CD4-positive, alpha-beta T cell (primary cell): ENCODE measurements at regions not wholly inside any gene's neighbourhood (a gene's known extent, or its start where the extent isn't known, plus 50 kb on each side); places are given as distances from the start of the nearest gene placed in this dataset.

Source experiments
- ATAC-seq: fragments of 200-7000 bp; cut with Tn5 transposase; one replicate; pipeline ENCODE4 v1.10.0; 2022; ENCODE audit warnings: mild to moderate bottlenecking; ENCODE audit not compliant: poor library complexity
- CTCF ChIA-PET: fragments of 350-600 bp; sonication (Branson Sonifier 250); formaldehyde crosslinking; loops from one replicate; lab custom pipeline; 2021; ENCODE audit warnings: antibody characterized with exemption, inconsistent platforms; lab: Charles Lee
- POLR2A ChIA-PET: fragments of 350-600 bp; sonication (Branson Sonifier 250); formaldehyde crosslinking; loops from one replicate; lab custom pipeline; 2021; ENCODE audit warnings: antibody characterized with exemption, inconsistent platforms; lab: Charles Lee
- DNase-seq, 14 experiments: peaks; one replicate each; pipeline ENCODE4 v3.0.0-alpha.2; 2013 to 2020; ENCODE audit warnings: mixed read lengths in 2 of 14
- H3K27ac ChIP-seq, 2 donors: one replicate each; pipeline versions ENCODE4 v1.5.1 to v1.7.0; 2013; ENCODE audit warnings: low read length in 2 of 2, low read depth in 1 of 2, mild to moderate bottlenecking in 1 of 2
- H3K27me3 ChIP-seq, 2 experiments: 1 replicate in 1 of 2; 2 replicates in 1 of 2; pipeline versions ENCODE4 v1.6.1 to v1.7.0; 2013; ENCODE audit warnings: low read length in 2 of 2, control low read depth in 1 of 2, mild to moderate bottlenecking in 1 of 2, moderate library complexity in 1 of 2; ENCODE audit not compliant: insufficient read depth in 2 of 2, control insufficient read depth in 1 of 2
- H3K36me3 ChIP-seq: one replicate; pipeline ENCODE4 v1.6.1; 2013; ENCODE audit warnings: low read length, control low read depth; ENCODE audit not compliant: insufficient read depth
- H3K4me1 ChIP-seq: one replicate; pipeline ENCODE4 v1.6.1; 2013; ENCODE audit warnings: low read length, control low read depth; ENCODE audit not compliant: insufficient read depth
- H3K4me3 ChIP-seq: one replicate; pipeline ENCODE4 v1.5.1; 2013; ENCODE audit warnings: mild to moderate bottlenecking, low read length, moderate library complexity
- H3K9me3 ChIP-seq, 2 experiments: 1 replicate in 1 of 2; 2 replicates in 1 of 2; pipeline versions ENCODE4 v1.6.1 to v1.7.0; 2013; ENCODE audit warnings: low read length in 2 of 2, mild to moderate bottlenecking in 2 of 2, control low read depth in 1 of 2, moderate library complexity in 1 of 2; ENCODE audit not compliant: control insufficient read depth in 1 of 2, insufficient read depth in 1 of 2
- H3K27ac Mint-ChIP-seq: one replicate; pipeline ENCODE4 v1.8.0; 2020; ENCODE audit warnings: mixed read lengths
- H3K27me3 Mint-ChIP-seq: one replicate; pipeline ENCODE4 v1.8.0; 2021; ENCODE audit warnings: mixed read lengths
- H3K36me3 Mint-ChIP-seq: one replicate; pipeline ENCODE4 v1.8.0; 2021; ENCODE audit warnings: low read depth, mixed read lengths
- H3K4me1 Mint-ChIP-seq: one replicate; pipeline ENCODE4 v1.8.0; 2021; ENCODE audit warnings: low read depth, mixed read lengths
- H3K4me3 Mint-ChIP-seq: one replicate; pipeline ENCODE4 v1.8.0; 2020; ENCODE audit warnings: mild to moderate bottlenecking, mixed read lengths
- H3K9me3 Mint-ChIP-seq: one replicate; pipeline ENCODE4 v1.8.0; 2020; ENCODE audit warnings: mixed read lengths
- intact Hi-C, 2 experiments: fragments of 100-400 bp; cut with DNase I in 1 of 2; cut with micrococcal nuclease in 1 of 2; formaldehyde crosslinking; loops; one replicate each; pipeline versions ENCODE4 v1.15.1 to v1.9.0; 2023 to 2025; cut with DNase I, micrococcal nuclease
- TF ChIP-seq, protein P1 (sequence below): fragments of 200-600 bp; IDR thresholded peaks from one replicate; pipeline ENCODE4 v1.8.0; 2022; ENCODE audit warnings: antibody characterized with exemption, mild to moderate bottlenecking

DNA sequence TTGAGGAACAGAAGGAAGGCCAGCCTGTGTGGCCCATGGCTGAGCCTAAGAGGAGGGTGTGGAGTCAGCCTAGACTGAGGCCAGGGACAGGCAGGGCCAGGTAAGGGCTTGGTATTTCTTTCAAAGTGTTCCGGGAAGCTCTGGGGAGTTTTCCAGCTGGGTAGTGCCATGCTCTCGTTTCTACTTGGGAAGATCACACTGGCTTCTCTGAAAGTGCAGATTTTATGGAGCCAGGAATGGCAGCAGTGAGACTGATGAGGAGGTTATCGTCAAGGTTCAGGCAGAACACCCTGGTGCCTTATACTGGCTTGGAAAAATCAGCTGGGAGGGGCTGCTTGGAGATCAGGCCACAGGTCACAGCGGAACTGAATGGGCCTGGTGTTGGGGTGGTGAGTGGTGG, 245.1 kb downstream of the SOX11 start:
- no peak overlapping the region for H3K27ac Mint-ChIP-seq
- Histone ChIP-seq H3K36me3 (no peaks in the 10 kb centered on the region), H3K4me3 (no peak overlapping the region), H3K4me1 (no peaks in the 10 kb centered on the region), H3K27me3 (no peaks in the 10 kb centered on the region), H3K27ac (no peak overlapping the region), H3K9me3 (peaks cover 0 to 43% of the 10 kb centered on the region in 2 experiments)
- H3K9me3 Mint-ChIP-seq: peaks cover 2% of the 10 kb centered on the region
- ATAC-seq (no peak), DNase-seq (no peak)
- no peaks in the 10 kb centered on the region for H3K4me1 Mint-ChIP-seq
- ChIA-PET POLR2A (no interaction called here), CTCF (no interaction called here)
- no peaks in the 10 kb centered on the region for H3K27me3 Mint-ChIP-seq
- intact Hi-C loops: no loop called here
- no peaks in the 10 kb centered on the region for H3K36me3 Mint-ChIP-seq
- TF ChIP-seq, protein P1, sequence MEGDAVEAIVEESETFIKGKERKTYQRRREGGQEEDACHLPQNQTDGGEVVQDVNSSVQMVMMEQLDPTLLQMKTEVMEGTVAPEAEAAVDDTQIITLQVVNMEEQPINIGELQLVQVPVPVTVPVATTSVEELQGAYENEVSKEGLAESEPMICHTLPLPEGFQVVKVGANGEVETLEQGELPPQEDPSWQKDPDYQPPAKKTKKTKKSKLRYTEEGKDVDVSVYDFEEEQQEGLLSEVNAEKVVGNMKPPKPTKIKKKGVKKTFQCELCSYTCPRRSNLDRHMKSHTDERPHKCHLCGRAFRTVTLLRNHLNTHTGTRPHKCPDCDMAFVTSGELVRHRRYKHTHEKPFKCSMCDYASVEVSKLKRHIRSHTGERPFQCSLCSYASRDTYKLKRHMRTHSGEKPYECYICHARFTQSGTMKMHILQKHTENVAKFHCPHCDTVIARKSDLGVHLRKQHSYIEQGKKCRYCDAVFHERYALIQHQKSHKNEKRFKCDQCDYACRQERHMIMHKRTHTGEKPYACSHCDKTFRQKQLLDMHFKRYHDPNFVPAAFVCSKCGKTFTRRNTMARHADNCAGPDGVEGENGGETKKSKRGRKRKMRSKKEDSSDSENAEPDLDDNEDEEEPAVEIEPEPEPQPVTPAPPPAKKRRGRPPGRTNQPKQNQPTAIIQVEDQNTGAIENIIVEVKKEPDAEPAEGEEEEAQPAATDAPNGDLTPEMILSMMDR: no peak
- no peak overlapping the region for H3K4me3 Mint-ChIP-seq

DNA sequence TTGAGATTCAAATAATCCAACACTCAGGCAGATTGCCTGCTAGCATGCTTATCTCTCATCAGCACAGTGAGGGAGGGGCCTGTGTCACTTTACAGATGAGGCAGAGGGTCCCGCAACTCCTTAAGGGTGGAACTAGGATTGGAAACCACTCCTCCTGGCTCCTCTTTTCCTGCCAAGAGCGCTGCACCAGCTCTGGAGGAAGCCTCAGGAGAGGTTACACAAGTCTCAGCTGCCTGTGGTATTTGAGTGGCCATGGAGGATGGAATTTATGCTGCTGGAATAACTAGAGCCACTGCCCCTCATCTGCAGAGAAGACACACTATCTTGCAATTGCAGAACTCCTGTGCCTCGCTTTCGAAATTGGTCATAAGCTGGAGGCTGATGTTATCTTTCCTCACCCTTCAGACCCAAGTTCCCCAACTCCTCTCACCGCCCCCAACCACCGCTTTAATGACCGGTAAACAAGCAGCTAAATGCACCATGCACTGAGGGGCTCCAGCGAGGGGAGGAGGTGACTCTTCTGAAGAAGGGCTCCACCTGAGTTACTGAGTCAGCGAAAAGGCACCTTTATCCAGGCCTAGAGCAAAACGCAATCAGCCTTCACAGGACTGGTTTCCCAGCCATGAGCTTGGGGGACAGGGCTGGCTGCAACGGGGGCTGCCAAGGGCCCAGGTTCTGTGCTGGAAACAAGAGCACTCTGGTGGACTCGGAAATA, 245.8 kb downstream of the SOX11 start:
- no peaks in the 10 kb centered on the region for H3K27me3 ChIP-seq
- H3K36me3 ChIP-seq: no peaks in the 10 kb centered on the region
- no peak overlapping the region for H3K27ac ChIP-seq
- no peaks in the 10 kb centered on the region for H3K4me1 ChIP-seq
- no peak overlapping the region for H3K27ac Mint-ChIP-seq
- DNase-seq (no peak), ATAC-seq (no peak)
- no peaks in the 10 kb centered on the region for H3K27me3 Mint-ChIP-seq
- TF ChIP-seq, protein P1: no peak
- H3K36me3 Mint-ChIP-seq: no peaks in the 10 kb centered on the region
- no peak overlapping the region for H3K4me3 Mint-ChIP-seq
- H3K4me3 ChIP-seq: no peak overlapping the region
- H3K9me3 ChIP-seq: peaks cover 0 to 37% of the 10 kb centered on the region in 2 experiments
- ChIA-PET CTCF (no interaction called here), POLR2A (no interaction called here)
- no peaks in the 10 kb centered on the region for H3K4me1 Mint-ChIP-seq
- intact Hi-C loops: no loop called here
- peaks cover 3% of the 10 kb centered on the region for H3K9me3 Mint-ChIP-seq

DNA sequence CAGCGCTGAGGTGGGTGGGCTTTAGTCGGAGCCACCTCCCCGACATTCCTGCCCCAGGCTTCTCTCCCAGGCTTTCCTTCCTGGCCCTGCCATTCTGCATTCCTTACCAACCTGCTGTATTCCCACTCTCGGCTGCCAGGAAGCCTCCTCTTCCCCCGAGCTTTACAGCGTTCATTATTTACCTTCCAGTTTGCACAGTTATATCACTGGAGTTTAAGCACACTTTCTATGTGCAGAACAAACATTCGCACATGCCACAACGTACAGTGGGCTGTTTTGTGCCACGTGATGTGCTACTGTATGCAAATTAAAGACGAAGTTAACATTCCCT, 246.3 kb downstream of the SOX11 start:
- Mint-ChIP-seq H3K27me3 (no peaks in the 10 kb centered on the region), H3K36me3 (no peaks in the 10 kb centered on the region), H3K4me3 (no peak overlapping the region), H3K27ac (no peak overlapping the region), H3K4me1 (no peaks in the 10 kb centered on the region), H3K9me3 (peaks cover 5% of the 10 kb centered on the region)
- no peak for ATAC-seq
- no peaks in the 10 kb centered on the region for H3K36me3 ChIP-seq
- ChIA-PET CTCF (no interaction called here), POLR2A (no interaction called here)
- H3K4me3 ChIP-seq: no peak overlapping the region
- no peak for DNase-seq
- intact Hi-C loops: no loop called here
- no peak overlapping the region for H3K27ac ChIP-seq
- TF ChIP-seq, protein P1: no peak
- H3K9me3 ChIP-seq: peaks cover 0 to 37% of the 10 kb centered on the region in 2 experiments
- no peaks in the 10 kb centered on the region for H3K27me3 ChIP-seq
- no peaks in the 10 kb centered on the region for H3K4me1 ChIP-seq
